Lung (tissue), 11 donors: ENCODE measurements at regions not wholly inside any gene's neighbourhood (a gene's known extent, or its start where the extent isn't known, plus 50 kb on each side); places are given as distances from the start of the nearest gene placed in this dataset.

ENCODE experiments used
- ATAC-seq: fragments of 200-7000 bp; cut with Tn5 transposase; one replicate; pipeline ENCODE4 v1.9.1; 2020; ENCODE audit warnings: moderate number of reproducible peaks; ENCODE audit not compliant: insufficient read depth, low FRiP score
- DNase-seq, 3 donors: peaks; one replicate each; pipeline ENCODE4 v3.0.0-alpha.2; 2013 to 2017
- H3K27ac ChIP-seq, 2 donors: one replicate each; pipeline ENCODE4 v1.5.1; 2013; ENCODE audit warnings: mild to moderate bottlenecking in 2 of 2, moderate library complexity in 2 of 2, control low read depth in 1 of 2, inconsistent platforms in 1 of 2, low read depth in 1 of 2, low read length in 1 of 2
- H3K27me3 ChIP-seq, 3 donors: one replicate each; pipeline ENCODE4 v1.5.1; 2013; ENCODE audit warnings: low read length in 2 of 3; ENCODE audit not compliant: control insufficient read depth in 3 of 3, insufficient read depth in 3 of 3
- H3K36me3 ChIP-seq, 4 donors: one replicate each; pipeline ENCODE4 v1.5.1; 2013; ENCODE audit warnings: low read length in 4 of 4, mild to moderate bottlenecking in 1 of 4, moderate library complexity in 1 of 4; ENCODE audit not compliant: control insufficient read depth in 4 of 4, insufficient read depth in 4 of 4
- H3K4me1 ChIP-seq, 5 donors: one replicate each; pipeline ENCODE4 v1.5.1; 2013; ENCODE audit warnings: low read length in 5 of 5, mild to moderate bottlenecking in 2 of 5, moderate library complexity in 1 of 5; ENCODE audit not compliant: control insufficient read depth in 5 of 5, insufficient read depth in 5 of 5
- H3K4me3 ChIP-seq: one replicate; pipeline ENCODE4 v1.5.1; 2013; ENCODE audit warnings: mild to moderate bottlenecking, control low read depth, moderate library complexity
- H3K9ac ChIP-seq, 2 donors: one replicate each; pipeline ENCODE4 v1.5.1; 2013; ENCODE audit warnings: low read length in 2 of 2, control low read depth in 1 of 2; ENCODE audit not compliant: insufficient read depth in 1 of 2
- H3K9me3 ChIP-seq, 4 donors: one replicate each; pipeline ENCODE4 v1.5.1; 2013; ENCODE audit warnings: low read length in 3 of 4, mild to moderate bottlenecking in 1 of 4, moderate library complexity in 1 of 4; ENCODE audit not compliant: control insufficient read depth in 4 of 4, insufficient read depth in 3 of 4
- WGBS, 2 donors: extraction: QIAGEN DNeasy Blood & Tissue Kit; methylation state at CpG; one replicate each; pipeline ENCODE4 v1.1.7; 2013; 5-methylcytosine and 5-hydroxymethylcytosine counted together
- TF ChIP-seq, protein P1 (sequence below): IDR thresholded peaks from 2 replicates; pipeline ENCODE4 v1.5.1; 2012; ENCODE audit warnings: mild to moderate bottlenecking; ENCODE audit errors: control extremely low read depth, extremely low read depth
- donor health status: control.
- donor health status: control.
- donor health status: Bipolar disorder and iron deficiency.
- donor health status: healthy.
- donor health status: DM: yes; HTN: yes; CAD: no.

DNA sequence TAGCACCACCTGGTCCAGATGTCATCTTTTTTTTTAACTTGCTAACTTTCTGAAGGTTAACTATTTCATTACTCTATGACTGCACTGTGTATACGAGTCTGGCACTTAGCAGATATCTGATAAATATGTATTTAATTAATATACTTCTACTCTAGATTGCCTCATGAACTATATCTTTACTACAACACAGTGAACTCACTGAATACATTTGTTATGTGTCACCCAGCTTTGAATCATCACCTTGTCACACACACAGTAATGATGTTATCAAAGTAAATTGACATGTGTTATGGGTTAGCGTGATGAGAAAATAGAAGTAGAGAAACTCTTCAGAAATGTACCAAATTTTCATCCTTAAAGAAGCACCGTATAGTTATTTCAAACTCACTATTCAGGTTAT is 419.3 kb upstream of the ADGRL3 start:
- no peak for DNase-seq
- no peak for ATAC-seq
- no peaks in the 10 kb centered on the region for H3K36me3 ChIP-seq
- H3K27me3 ChIP-seq, result no peaks in the 10 kb centered on the region
- no peak overlapping the region for H3K4me3 ChIP-seq
- no peaks in the 10 kb centered on the region for H3K4me1 ChIP-seq
- no peak overlapping the region for H3K27ac ChIP-seq
- H3K9ac ChIP-seq, result no peak overlapping the region
- H3K9me3 ChIP-seq, result no peaks in the 10 kb centered on the region
- WGBS, 2 donors, result 87 to 90% methylated on average over 3 of the region's 3 CpGs
- TF ChIP-seq, protein P1, sequence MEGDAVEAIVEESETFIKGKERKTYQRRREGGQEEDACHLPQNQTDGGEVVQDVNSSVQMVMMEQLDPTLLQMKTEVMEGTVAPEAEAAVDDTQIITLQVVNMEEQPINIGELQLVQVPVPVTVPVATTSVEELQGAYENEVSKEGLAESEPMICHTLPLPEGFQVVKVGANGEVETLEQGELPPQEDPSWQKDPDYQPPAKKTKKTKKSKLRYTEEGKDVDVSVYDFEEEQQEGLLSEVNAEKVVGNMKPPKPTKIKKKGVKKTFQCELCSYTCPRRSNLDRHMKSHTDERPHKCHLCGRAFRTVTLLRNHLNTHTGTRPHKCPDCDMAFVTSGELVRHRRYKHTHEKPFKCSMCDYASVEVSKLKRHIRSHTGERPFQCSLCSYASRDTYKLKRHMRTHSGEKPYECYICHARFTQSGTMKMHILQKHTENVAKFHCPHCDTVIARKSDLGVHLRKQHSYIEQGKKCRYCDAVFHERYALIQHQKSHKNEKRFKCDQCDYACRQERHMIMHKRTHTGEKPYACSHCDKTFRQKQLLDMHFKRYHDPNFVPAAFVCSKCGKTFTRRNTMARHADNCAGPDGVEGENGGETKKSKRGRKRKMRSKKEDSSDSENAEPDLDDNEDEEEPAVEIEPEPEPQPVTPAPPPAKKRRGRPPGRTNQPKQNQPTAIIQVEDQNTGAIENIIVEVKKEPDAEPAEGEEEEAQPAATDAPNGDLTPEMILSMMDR, result no peak

DNA sequence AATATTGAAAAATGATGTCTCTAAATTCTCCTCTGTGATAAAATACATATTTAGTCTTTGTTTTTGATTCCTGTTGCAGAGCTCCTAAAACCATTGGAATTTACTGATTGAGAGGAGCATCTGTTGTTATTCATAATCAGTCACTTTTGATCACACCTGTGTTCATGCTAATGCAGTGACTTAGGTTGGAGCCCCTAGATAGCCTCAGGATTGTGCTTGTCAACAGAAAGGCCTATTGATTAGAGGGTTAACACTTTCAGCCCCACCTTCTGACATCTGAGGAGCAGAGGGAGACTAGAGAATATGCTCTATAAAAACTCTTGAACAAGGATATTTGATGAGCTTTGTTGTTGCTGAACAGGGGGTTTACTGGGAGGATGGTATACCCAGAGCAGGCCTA is 409.5 kb upstream of the ADGRL3 start:
- Histone ChIP-seq H3K36me3 (no peaks in the 10 kb centered on the region), H3K27me3 (no peaks in the 10 kb centered on the region), H3K9me3 (no peaks in the 10 kb centered on the region), H3K27ac (no peak overlapping the region), H3K4me3 (no peak overlapping the region), H3K9ac (no peak overlapping the region), H3K4me1 (no peaks in the 10 kb centered on the region)
- DNase-seq (no peak), ATAC-seq (no peak)
- TF ChIP-seq, protein P1, result no peak

- no peak overlapping the region for H3K9ac ChIP-seq
- H3K4me1 ChIP-seq, result no peaks in the 10 kb centered on the region
- H3K4me3 ChIP-seq, result no peak overlapping the region
- H3K9me3 ChIP-seq, result no peaks in the 10 kb centered on the region
- TF ChIP-seq, protein P1, result no peak
- WGBS, 2 donors, result 93 to 95% methylated on average over 14 of the region's 14 CpGs
- ATAC-seq (no peak), DNase-seq (no peak)
- no peak overlapping the region for H3K27ac ChIP-seq
- no peaks in the 10 kb centered on the region for H3K36me3 ChIP-seq
- H3K27me3 ChIP-seq, result no peaks in the 10 kb centered on the region
Observed at GRCh38 chr4:60794372-60794771, 405.8 kb upstream of the ADGRL3 start.

GRCh38 chr4:60799214-60799613 is 400.9 kb upstream of the ADGRL3 start:
- Histone ChIP-seq H3K4me3 (no peak overlapping the region), H3K27me3 (no peaks in the 10 kb centered on the region), H3K27ac (no peak overlapping the region), H3K4me1 (no peaks in the 10 kb centered on the region), H3K9ac (no peak overlapping the region), H3K9me3 (no peaks in the 10 kb centered on the region), H3K36me3 (no peaks in the 10 kb centered on the region)
- WGBS, 2 donors, result 91 to 95% methylated on average over 4 of the region's 4 CpGs
- no peak for DNase-seq
- TF ChIP-seq, protein P1, result no peak
- no peak for ATAC-seq
